K562 (cell line): ENCODE measurements at regions not wholly inside any gene's neighbourhood (a gene's known extent, or its start where the extent isn't known, plus 50 kb on each side); places are given as distances from the start of the nearest gene placed in this dataset.

Experiments
- ATAC-seq: fragments of 200-7000 bp; cut with Tn5 transposase; 3 replicates; pipeline ENCODE4 v1.9.1; 2020; ENCODE audit warnings: moderate library complexity
- BruUV-seq: library from RNA; stranded (reverse); fragments of 400-500 nt; replicated peaks from 2 replicates; lab custom pipeline; 2021; lab: Mats Ljungman, UMichigan
- CTCF ChIA-PET: fragments of 300-600 bp; formaldehyde crosslinking; extraction: SDS; loops from one replicate; lab custom pipeline; 2021; ENCODE audit warnings: low intra/inter-chr PET ratio; lab: Yijun Ruan, JAX
- POLR2A ChIA-PET: fragments of 300-600, 350-650 bp; sonication (Branson Sonifier 250); formaldehyde crosslinking; extraction: SDS; loops from one replicate; lab custom pipeline; 2021; ENCODE audit warnings: antibody characterized with exemption, inconsistent platforms; lab: Yijun Ruan, JAX
- DNase-seq, 4 experiments: peaks; one replicate each; pipeline versions ENCODE4 v3.0.0 to v3.0.0-alpha.2; 2011 to 2018; ENCODE audit warnings: low spot score in 3 of 4, mixed read lengths in 3 of 4; ENCODE audit errors: extremely low read depth in 1 of 4
- FAIRE-seq: peaks from 2 replicates; lab custom pipeline; 2011; peaks lifted over from hg19 to GRCh38; lab: Jason Lieb, UNC
- H2AFZ ChIP-seq: 2 replicates; pipeline ENCODE4 v1.6.0; 2011; ENCODE audit warnings: low read depth, low read length, control low read depth, inconsistent platforms
- H3K27ac ChIP-seq: fragments of 200-600 bp; 3 replicates; pipeline ENCODE4 v1.8.0; 2011; ENCODE audit warnings: low read depth, mild to moderate bottlenecking, control low read depth, inconsistent platforms, low read length, moderate library complexity, mixed read lengths; ENCODE audit errors: extremely low read depth
- H3K27me3 ChIP-seq, 2 experiments: fragments of 300-600 bp in 1 of 2; 2 replicates in 1 of 2; 3 replicates in 1 of 2; pipeline versions ENCODE4 v1.6.0 to v1.8.0; 2011; ENCODE audit warnings: inconsistent platforms in 2 of 2, low read length in 2 of 2, mild to moderate bottlenecking in 1 of 2, mixed read lengths in 1 of 2, moderate library complexity in 1 of 2; ENCODE audit not compliant: control insufficient read depth in 2 of 2, insufficient read depth in 2 of 2
- H3K36me3 ChIP-seq: fragments of 300-600 bp; 3 replicates; pipeline ENCODE4 v1.8.0; 2011; ENCODE audit warnings: mild to moderate bottlenecking, low read length, inconsistent platforms; ENCODE audit not compliant: control insufficient read depth, insufficient read depth
- H3K4me1 ChIP-seq, 2 experiments: fragments of 200-600 bp in 1 of 2; replicated peaks in 1 of 2; 2 replicates in 1 of 2; 3 replicates in 1 of 2; pipeline versions ENCODE4 v1.5.1 to v1.8.0; 2011; ENCODE audit warnings: inconsistent platforms in 2 of 2, low read length in 2 of 2, mild to moderate bottlenecking in 1 of 2, mixed read lengths in 1 of 2, moderate library complexity in 1 of 2; ENCODE audit not compliant: control insufficient read depth in 2 of 2, insufficient read depth in 2 of 2
- H3K4me2 ChIP-seq: 2 replicates; pipeline ENCODE4 v1.6.1; 2011; ENCODE audit warnings: low read length, control low read depth, inconsistent platforms, mixed read lengths; ENCODE audit not compliant: insufficient read depth
- H3K4me3 ChIP-seq: fragments of 200-600 bp; sonication (generic), shearing (Covaris generic); 2 replicates; pipeline ENCODE4 v1.5.1; 2016; ENCODE audit warnings: control low read depth, inconsistent platforms
- H3K79me2 ChIP-seq: fragments of 200-600 bp; 3 replicates; pipeline ENCODE4 v1.8.0; 2011; ENCODE audit warnings: low read length, inconsistent platforms; ENCODE audit not compliant: control insufficient read depth, insufficient read depth
- H3K9ac ChIP-seq, 2 experiments: 2 replicates each; pipeline versions ENCODE4 v1.6.0 to v1.6.1; 2011; ENCODE audit warnings: low read depth in 2 of 2, low read length in 2 of 2, control low read depth in 1 of 2, inconsistent platforms in 1 of 2, mild to moderate bottlenecking in 1 of 2, mixed read lengths in 1 of 2; ENCODE audit not compliant: insufficient read depth in 1 of 2
- H3K9me1 ChIP-seq: one replicate; pipeline ENCODE4 v1.6.0; 2011; ENCODE audit warnings: inconsistent platforms, mild to moderate bottlenecking, low read length, moderate library complexity; ENCODE audit not compliant: control insufficient read depth, insufficient read depth
- H3K9me3 ChIP-seq: replicated peaks from 2 replicates; pipeline ENCODE4 v1.5.1; 2011; ENCODE audit warnings: low read depth, low read length, inconsistent platforms; ENCODE audit not compliant: control insufficient read depth, insufficient read depth
- H4K20me1 ChIP-seq: replicated peaks from 2 replicates; pipeline ENCODE4 v1.6.1; 2011; ENCODE audit warnings: low read length, inconsistent platforms, mixed read lengths; ENCODE audit not compliant: control insufficient read depth, insufficient read depth
- ARID2 ChIP-seq: fragments of 450-650 bp; IDR thresholded peaks from 2 replicates; pipeline ENCODE4 v1.6.1; 2017; ENCODE audit warnings: antibody characterized with exemption, mild to moderate bottlenecking
- ARID3A ChIP-seq: IDR thresholded peaks from 2 replicates; pipeline ENCODE4 v1.6.1; 2012; ENCODE audit warnings: low read depth, low read length, improper control_type of control experiment, borderline replicate concordance
- BRD4 ChIP-seq: fragments of 200-600 bp; sonication (generic); IDR thresholded peaks from 2 replicates; pipeline ENCODE4 v1.6.1; 2017; ENCODE audit warnings: inconsistent platforms
- DLX4 ChIP-seq: fragments of 250-450 bp; sonication (Bioruptor Pico); IDR thresholded peaks from 2 replicates; pipeline ENCODE4 v1.6.1; 2021; ENCODE audit warnings: mild to moderate bottlenecking
- MCM3 ChIP-seq: fragments of 450-650 bp; IDR thresholded peaks from 2 replicates; pipeline ENCODE4 v1.6.1; 2016
- NFIC ChIP-seq: fragments of 450-650 bp; IDR thresholded peaks from 2 replicates; pipeline ENCODE4 v1.6.1; 2017; ENCODE audit warnings: mild to moderate bottlenecking, inconsistent platforms
- PTRF ChIP-seq: fragments of 450-650 bp; IDR thresholded peaks from 2 replicates; pipeline ENCODE4 v1.6.1; 2016; ENCODE audit warnings: mild to moderate bottlenecking, missing genetic modification characterization, missing compliant biosample characterization
- RNF2 ChIP-seq: sonication (generic); IDR thresholded peaks from 2 replicates; pipeline ENCODE4 v1.6.1; 2016
- TRIM28 ChIP-seq: fragments of 450-650 bp; IDR thresholded peaks from 2 replicates; pipeline ENCODE4 v1.6.1; 2017
- ZNF140 ChIP-seq: fragments of 250-450 bp; sonication (Bioruptor Pico); IDR thresholded peaks from 2 replicates; pipeline ENCODE4 v1.8.0; 2021; ENCODE audit warnings: moderate library complexity, mild to moderate bottlenecking, inconsistent platforms
- ZNF24 ChIP-seq: fragments of 450-650 bp; IDR thresholded peaks from 2 replicates; pipeline ENCODE4 v1.6.1; 2016
- WGBS: fragments of 100-300 bp; shearing (Covaris generic); methylation state at CpG from one replicate; pipeline ENCODE4 v1.1.6; 2016; ENCODE audit warnings: low coverage, mixed read lengths; ENCODE audit not compliant: insufficient coverage; ENCODE audit errors: missing lambda C conversion rate; 5-methylcytosine and 5-hydroxymethylcytosine counted together
- in situ Hi-C: fragments of 300-500 bp; cut with MboI; formaldehyde crosslinking; loops from 4 replicates; pipeline ENCODE4 v1.15.0; 2018; ENCODE audit warnings: inconsistent platforms, mixed read lengths
- intact Hi-C: fragments of 100-400 bp; cut with micrococcal nuclease; formaldehyde crosslinking; loops from 2 replicates; pipeline ENCODE4 v1.14.2; 2022

- H3K9ac ChIP-seq, result no peak overlapping the region
- in situ Hi-C loops, result no loop called here
These were observed 90.0 kb upstream of the RPS6KA2 start for GRCh38 chr6:166716910-166717617.

More at GRCh38 chr6:166716910-166717617, 90.0 kb upstream of the RPS6KA2 start:
- H2AFZ ChIP-seq, result no peak overlapping the region
- ChIA-PET POLR2A (interaction anchor here (0.6 kb wide), 1 partner anchor 62 kb away, joined by 4 read pairs; no protein-coding TSS in a partner anchor), CTCF (no interaction called here)
- no peaks in the 10 kb centered on the region for H3K9me1 ChIP-seq
- peaks cover 45 to 80% of the 10 kb centered on the region in 2 experiments for H3K27me3 ChIP-seq
- BruUV-seq, result no TSS peak
- TF ChIP-seq ZNF140 (CRISPR knock-in tag) (no peak), NFIC (no peak), ARID3A (no peak), BRD4 (no peak), MCM3 (no peak), ARID2 (no peak), TRIM28 (no peak), DLX4 (CRISPR knock-in tag) (no peak), PTRF (tag) (no peak), ZNF24 (no peak), RNF2 (no peak)
- WGBS, result 3% methylated on average over 14 of the region's 14 CpGs
- H3K4me2 ChIP-seq, result no peak overlapping the region
- no peak overlapping the region for H3K27ac ChIP-seq
- H3K79me2 ChIP-seq, result no peaks in the 10 kb centered on the region
- H3K4me1 ChIP-seq, result no peaks in the 10 kb centered on the region
- ATAC-seq, result no peak
- no peaks in the 10 kb centered on the region for H3K36me3 ChIP-seq
- H4K20me1 ChIP-seq, result no peaks in the 10 kb centered on the region
- FAIRE-seq, result no peak
- H3K9me3 ChIP-seq, result no peaks in the 10 kb centered on the region
- no peak for DNase-seq
- intact Hi-C loops, result no loop called here
- no peak overlapping the region for H3K4me3 ChIP-seq
